ENCODE measurements at regions not wholly inside any gene's neighbourhood (a gene's known extent, or its start where the extent isn't known, plus 50 kb on each side); places are given as distances from the start of the nearest gene placed in this dataset.

GRCh38 chr14:38723277-38723676, 379.8 kb downstream of the SEC23A start:
- TF ChIP-seq GATA3 (IDR thresholded peaks at IDR 0.05; ENCODE audit: low read depth, low read length) (no peak), GATA2 (IDR thresholded peaks at IDR 0.05; ENCODE audit: low read depth, low read length) (no peak)

All from SH-SY5Y (cell line).